HepG2 (cell line): ENCODE measurements at regions not wholly inside any gene's neighbourhood (a gene's known extent, or its start where the extent isn't known, plus 50 kb on each side); places are given as distances from the start of the nearest gene placed in this dataset.

Experiments
- BHLHE40 ChIP-seq: IDR thresholded peaks from 2 replicates; pipeline ENCODE4 v1.6.1; 2011; ENCODE audit warnings: low read length, improper control_type of control experiment
- MAFK ChIP-seq, 2 experiments: IDR thresholded peaks in 1 of 2; conservative IDR thresholded peaks in 1 of 2; 2 replicates each; pipeline ENCODE4 v1.6.1; 2011; ENCODE audit warnings: improper control_type of control experiment in 2 of 2, low read length in 2 of 2
- POLR2A ChIP-seq, 2 experiments: IDR thresholded peaks; 2 replicates each; pipeline ENCODE4 v1.6.1; 2011; ENCODE audit warnings: low read depth in 2 of 2, low read length in 2 of 2, mild to moderate bottlenecking in 1 of 2, moderate library complexity in 1 of 2; ENCODE audit not compliant: insufficient read depth in 1 of 2
- SP2 ChIP-seq: sonication (generic); formaldehyde crosslinking; IDR thresholded peaks from 2 replicates; pipeline ENCODE4 v1.5.1; 2020; ENCODE audit warnings: mild to moderate bottlenecking, missing genetic modification reagents
- ZNF775 ChIP-seq: sonication (generic); formaldehyde crosslinking; IDR thresholded peaks from 2 replicates; pipeline ENCODE4 v1.4.0; 2020; ENCODE audit warnings: missing genetic modification reagents, mild to moderate bottlenecking, moderate library complexity, borderline replicate concordance
- ZNF780A ChIP-seq: sonication (generic); formaldehyde crosslinking; IDR thresholded peaks from 2 replicates; pipeline ENCODE4 v1.8.0; 2022; ENCODE audit warnings: mild to moderate bottlenecking, missing genetic modification reagents, moderate library complexity
- ZZZ3 ChIP-seq: sonication (generic); formaldehyde crosslinking; IDR thresholded peaks from 2 replicates; pipeline ENCODE4 v1.4.0; 2020; ENCODE audit warnings: missing genetic modification reagents, mild to moderate bottlenecking, borderline replicate concordance
- TF ChIP-seq, protein P1 (sequence below): sonication (generic); formaldehyde crosslinking; IDR thresholded peaks from 2 replicates; pipeline ENCODE4 v1.5.0; 2020; ENCODE audit warnings: mild to moderate bottlenecking, missing genetic modification reagents, moderate library complexity
- TF ChIP-seq, protein P2 (sequence below), 2 experiments: sonication (generic) in 1 of 2; formaldehyde crosslinking in 1 of 2; IDR thresholded peaks; 2 replicates each; pipeline versions ENCODE4 v1.5.1 to v1.6.1; 2011 to 2020; ENCODE audit warnings: borderline replicate concordance in 1 of 2, low read depth in 1 of 2, low read length in 1 of 2, mild to moderate bottlenecking in 1 of 2, missing genetic modification reagents in 1 of 2, moderate library complexity in 1 of 2
- TF ChIP-seq, protein P3 (sequence below): IDR thresholded peaks from 2 replicates; pipeline ENCODE4 v1.6.1; 2012; ENCODE audit warnings: inconsistent platforms

- no peak for TF ChIP-seq BHLHE40
- TF ChIP-seq SP2, result no peak
- TF ChIP-seq, protein P1, sequence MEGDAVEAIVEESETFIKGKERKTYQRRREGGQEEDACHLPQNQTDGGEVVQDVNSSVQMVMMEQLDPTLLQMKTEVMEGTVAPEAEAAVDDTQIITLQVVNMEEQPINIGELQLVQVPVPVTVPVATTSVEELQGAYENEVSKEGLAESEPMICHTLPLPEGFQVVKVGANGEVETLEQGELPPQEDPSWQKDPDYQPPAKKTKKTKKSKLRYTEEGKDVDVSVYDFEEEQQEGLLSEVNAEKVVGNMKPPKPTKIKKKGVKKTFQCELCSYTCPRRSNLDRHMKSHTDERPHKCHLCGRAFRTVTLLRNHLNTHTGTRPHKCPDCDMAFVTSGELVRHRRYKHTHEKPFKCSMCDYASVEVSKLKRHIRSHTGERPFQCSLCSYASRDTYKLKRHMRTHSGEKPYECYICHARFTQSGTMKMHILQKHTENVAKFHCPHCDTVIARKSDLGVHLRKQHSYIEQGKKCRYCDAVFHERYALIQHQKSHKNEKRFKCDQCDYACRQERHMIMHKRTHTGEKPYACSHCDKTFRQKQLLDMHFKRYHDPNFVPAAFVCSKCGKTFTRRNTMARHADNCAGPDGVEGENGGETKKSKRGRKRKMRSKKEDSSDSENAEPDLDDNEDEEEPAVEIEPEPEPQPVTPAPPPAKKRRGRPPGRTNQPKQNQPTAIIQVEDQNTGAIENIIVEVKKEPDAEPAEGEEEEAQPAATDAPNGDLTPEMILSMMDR, result no peak
- TF ChIP-seq ZZZ3 (CRISPR knock-in tag), result no peak
- TF ChIP-seq ZNF775 (CRISPR knock-in tag), result no peak
- no peak for TF ChIP-seq ZNF780A (CRISPR knock-in tag)
- TF ChIP-seq, protein P2, sequence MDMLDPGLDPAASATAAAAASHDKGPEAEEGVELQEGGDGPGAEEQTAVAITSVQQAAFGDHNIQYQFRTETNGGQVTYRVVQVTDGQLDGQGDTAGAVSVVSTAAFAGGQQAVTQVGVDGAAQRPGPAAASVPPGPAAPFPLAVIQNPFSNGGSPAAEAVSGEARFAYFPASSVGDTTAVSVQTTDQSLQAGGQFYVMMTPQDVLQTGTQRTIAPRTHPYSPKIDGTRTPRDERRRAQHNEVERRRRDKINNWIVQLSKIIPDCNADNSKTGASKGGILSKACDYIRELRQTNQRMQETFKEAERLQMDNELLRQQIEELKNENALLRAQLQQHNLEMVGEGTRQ (IDR thresholded peaks at IDR 0.05; ENCODE audit: low read depth, low read length), result no peak
- TF ChIP-seq, protein P2 (CRISPR knock-in tag; IDR thresholded peaks at IDR 0.05; ENCODE audit: borderline replicate concordance), result no peak
- no peak for TF ChIP-seq POLR2A (IDR thresholded peaks at IDR 0.05; ENCODE audit: insufficient read depth in 1 of 2, low read depth in 2 of 2, low read length in 2 of 2)
- TF ChIP-seq MAFK (conservative IDR thresholded peaks at IDR 0.05 in 1 of 2, IDR thresholded peaks at IDR 0.05 in 1 of 2; ENCODE audit: low read length in 2 of 2), result no peak
- TF ChIP-seq, protein P3, sequence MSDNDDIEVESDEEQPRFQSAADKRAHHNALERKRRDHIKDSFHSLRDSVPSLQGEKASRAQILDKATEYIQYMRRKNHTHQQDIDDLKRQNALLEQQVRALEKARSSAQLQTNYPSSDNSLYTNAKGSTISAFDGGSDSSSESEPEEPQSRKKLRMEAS, result no peak
These were observed 649.5 kb upstream of the ZNF804A start for GRCh38 chr2:183948861-183949260.
